Testis (tissue), 2 donors: ENCODE measurements at regions not wholly inside any gene's neighbourhood (a gene's known extent, or its start where the extent isn't known, plus 50 kb on each side); places are given as distances from the start of the nearest gene placed in this dataset.

ENCODE experiments used
- CTCF ChIP-seq, 3 experiments: fragments of 450-650 bp in 2 of 3; fragments of 200-600 bp in 1 of 3; sonication (generic) in 1 of 3; IDR thresholded peaks; one replicate each; pipeline ENCODE4 v1.5.1; 2016 to 2019; ENCODE audit warnings: antibody characterized with exemption in 3 of 3, mild to moderate bottlenecking in 2 of 3, moderate library complexity in 1 of 3
- POLR2A ChIP-seq: fragments of 450-650 bp; IDR thresholded peaks from one replicate; pipeline ENCODE4 v1.6.1; 2017; ENCODE audit warnings: antibody characterized with exemption, mild to moderate bottlenecking, moderate library complexity

- TF ChIP-seq CTCF (IDR thresholded peaks at IDR 0.05) = no peak
- no peak for TF ChIP-seq POLR2A
Observed at GRCh38 chr4:136750897-136751296, 781.4 kb downstream of the PCDH18 start.
